Skin of body (tissue), 1 donor: ENCODE measurements at regions not wholly inside any gene's neighbourhood (a gene's known extent, or its start where the extent isn't known, plus 50 kb on each side); places are given as distances from the start of the nearest gene placed in this dataset.

ENCODE experiments used
- DNase-seq: peaks from one replicate; lab custom pipeline; 2025; lab: John Stamatoyannopoulos, UW

DNA sequence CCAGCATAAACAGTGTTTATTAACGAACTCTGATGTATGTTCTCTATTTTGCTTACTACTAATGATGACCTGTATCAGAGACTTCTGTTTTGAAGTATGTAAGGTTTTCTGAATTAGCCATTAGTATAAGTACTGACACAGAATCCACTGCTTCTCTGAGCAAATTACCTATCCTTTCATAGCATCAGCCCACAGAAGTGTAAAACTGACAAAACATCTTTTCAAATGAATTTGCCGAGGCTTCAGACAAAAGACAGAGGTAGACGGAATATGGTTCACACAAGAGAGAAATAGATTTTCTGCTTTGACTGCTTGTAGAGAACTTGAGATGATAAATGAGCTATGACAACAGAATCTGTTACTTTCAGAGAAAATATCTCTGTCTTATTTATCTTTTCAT, 1051.6 kb downstream of the AMY1C start:
- no peak for DNase-seq

DNA sequence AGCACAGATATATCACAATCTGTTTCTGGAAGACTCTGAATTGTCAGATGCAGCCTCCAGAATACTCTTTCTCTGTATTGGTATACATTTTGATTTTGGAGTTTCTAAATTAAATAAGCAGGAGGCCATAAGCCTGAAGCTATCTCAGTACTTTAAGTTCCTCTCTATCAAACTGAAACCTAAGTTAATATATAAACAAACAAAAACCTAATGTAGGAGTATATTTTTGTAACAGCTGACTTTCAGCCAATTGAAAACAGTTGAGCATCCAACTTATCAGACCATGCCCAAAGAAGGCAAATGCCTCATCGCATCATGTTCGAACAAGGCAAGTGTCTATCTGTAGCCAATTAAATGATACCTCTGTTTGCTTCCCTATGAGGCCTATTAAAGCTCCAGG, 1054.4 kb downstream of the AMY1C start:
- no peak for DNase-seq

DNA sequence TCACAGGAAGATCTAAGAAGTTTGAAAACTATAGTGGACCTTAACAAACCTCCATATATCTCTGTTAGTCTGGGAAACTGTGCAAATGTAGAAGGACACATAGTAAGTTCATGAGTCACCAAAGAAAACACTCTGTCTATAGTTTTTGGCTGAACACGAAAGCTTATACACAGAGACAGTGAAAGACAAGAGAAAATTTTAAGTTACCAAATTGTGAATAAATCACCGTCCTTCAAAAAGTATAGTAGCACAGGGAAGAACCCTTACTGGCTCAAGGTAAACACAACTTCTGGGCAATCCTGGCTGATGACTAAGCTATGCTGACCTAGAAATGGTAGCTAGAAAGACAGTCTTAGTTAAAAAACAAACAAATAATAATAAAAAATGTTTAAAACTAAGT, 1057.9 kb downstream of the AMY1C start:
- no peak for DNase-seq

DNA sequence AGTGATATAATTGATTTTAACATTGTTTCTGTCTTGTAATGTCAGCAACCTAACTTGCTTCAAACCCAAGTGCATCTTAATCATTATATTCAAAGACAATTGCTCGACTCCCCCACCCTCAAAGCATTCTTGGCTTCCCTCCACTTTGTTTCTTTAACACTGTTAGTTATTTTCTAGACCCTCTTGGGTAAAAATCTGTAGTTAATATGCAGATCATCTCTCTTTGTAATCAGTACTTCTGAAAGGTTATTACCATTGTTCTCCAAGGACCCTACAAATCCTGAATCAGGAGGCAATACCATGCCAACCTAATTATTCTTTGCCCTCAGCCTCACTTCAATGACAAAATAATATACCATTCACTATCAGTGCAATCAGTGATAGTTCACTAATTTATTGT, 1075.7 kb downstream of the AMY1C start:
- DNase-seq, result no peak

DNA sequence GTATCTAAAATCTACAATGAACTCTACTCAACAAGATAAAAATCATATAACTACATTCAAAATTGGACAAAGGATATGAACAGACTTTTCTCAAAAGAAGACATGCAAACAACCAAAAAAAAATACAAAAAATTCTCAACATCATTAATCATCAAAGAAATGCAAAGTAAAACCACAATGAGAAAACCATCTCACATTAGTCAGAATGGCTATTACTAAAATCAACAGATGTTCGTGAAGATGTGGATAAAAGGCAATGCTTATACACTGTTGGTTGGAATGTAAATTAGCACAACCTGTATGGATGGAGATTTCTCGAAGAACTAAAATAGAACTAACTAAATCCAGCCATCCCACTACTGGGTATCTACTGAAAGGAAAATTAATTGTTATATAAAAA, 1080.8 kb downstream of the AMY1C start:
- no peak for DNase-seq

DNA sequence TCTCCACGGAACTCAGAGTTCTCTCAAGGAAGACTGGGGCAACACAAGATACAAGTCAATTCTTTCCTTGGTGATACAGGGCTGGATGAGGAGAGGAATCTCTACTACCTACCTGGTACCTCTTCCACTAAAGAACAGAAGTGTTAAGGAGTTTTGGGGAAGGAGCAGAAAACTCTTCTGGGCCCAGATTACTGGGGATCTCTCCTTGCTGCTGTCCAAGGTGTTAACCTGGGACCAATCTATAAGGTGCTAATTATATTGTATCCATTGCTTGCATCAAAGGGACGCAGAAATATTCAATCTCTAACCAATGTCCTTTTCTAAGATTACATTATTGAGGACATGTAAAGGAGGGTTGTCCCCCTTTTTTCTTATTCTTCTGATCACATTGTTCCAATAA, 1102.5 kb downstream of the AMY1C start:
- no peak for DNase-seq

DNA sequence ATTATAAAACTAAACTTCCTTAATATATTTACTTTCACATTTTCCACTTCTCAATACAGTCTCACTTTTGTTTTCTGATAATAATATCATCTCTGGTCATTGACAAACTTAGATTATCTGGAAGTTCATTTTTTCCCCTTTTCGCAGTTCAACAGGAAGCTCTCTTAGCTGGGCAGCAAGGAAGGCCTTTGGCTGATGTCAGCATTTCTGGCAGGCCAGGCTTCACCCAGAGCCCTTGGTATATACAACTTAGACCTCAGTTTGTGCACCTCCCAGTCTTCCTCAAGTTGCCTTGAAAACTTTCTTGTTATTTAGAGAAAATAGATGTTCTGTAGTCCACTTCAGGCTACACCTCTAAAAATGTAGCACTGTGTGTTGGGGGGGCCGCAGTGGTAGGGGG, 1103.6 kb downstream of the AMY1C start:
- DNase-seq, result no peak

DNA sequence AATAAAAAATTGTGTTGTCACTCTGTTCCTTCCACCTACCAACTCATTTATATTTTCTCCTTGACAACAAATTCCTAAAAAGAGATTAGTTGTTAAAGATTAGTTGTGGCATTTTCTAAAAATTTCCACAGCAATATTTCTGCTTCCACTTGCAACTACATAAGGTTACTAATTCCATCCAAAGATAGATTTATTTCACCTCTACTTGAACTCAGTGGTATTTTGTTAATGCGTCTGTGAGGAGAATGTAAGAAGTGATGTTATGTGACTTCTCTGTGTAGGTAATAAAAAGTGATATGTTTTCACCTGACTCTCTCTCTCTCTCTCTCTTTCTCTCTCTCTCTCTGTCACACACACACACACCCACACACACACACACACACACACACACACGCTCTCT, 1104.8 kb downstream of the AMY1C start:
- DNase-seq, result no peak

DNA sequence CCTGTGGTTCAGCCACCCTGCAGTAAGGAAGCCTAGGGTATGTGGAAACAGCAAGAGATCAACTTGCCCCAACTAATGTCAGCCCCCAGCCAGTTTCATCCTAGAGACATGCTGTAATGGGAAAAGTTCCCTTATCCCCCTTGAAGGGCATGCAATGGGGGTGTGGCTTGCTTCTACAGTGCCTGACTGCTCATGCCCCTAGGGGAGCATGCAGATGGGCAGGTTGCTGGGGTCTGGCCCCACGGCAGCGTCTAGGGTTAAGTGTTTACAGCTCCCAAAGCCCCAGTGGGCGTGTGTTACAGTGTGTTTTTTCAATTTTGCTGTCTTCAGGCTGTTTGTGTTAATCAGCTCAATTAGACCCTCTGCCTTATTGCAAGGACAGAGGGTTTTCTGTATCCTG, 1105.9 kb downstream of the AMY1C start:
- no peak for DNase-seq

DNA sequence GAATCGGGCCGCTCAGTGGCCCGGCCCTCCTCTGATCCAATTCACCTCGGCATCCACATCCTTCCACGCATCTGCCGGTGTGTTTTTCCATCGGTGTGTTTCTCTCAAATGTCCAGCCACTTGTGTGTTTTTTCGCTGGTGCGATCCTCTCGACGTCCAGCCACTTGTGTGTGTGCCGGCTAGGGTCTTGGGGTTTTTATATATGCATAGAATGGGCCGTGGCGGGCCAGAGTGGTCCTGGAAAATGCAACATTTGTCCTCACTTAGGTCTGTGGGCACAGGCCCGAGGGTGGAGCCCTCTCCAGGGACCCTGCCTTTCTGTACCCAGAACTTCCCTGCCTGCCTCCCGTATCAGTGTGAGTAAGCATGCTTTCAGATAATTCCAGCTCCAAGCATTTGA, 1106.4 kb downstream of the AMY1C start:
- DNase-seq, result no peak

DNA sequence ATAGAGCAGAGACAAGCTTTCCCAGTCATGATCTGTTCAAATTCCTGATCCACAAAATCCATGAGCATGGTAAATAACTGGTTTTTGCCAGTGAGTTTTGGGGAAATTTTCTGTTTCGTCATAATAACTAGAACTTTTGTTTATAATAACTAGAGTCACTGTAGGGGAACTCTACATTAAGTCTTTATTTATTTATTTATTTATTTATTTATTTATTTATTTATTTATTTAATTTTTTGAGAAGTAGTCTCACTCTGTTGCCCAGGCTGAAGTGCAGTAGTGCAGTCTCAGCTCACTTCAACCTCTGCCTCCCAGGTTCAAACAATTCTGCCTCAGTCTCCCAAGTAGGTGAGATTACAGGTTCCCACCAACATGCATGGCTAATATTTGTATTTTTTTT, 1106.8 kb downstream of the AMY1C start:
- no peak for DNase-seq

DNA sequence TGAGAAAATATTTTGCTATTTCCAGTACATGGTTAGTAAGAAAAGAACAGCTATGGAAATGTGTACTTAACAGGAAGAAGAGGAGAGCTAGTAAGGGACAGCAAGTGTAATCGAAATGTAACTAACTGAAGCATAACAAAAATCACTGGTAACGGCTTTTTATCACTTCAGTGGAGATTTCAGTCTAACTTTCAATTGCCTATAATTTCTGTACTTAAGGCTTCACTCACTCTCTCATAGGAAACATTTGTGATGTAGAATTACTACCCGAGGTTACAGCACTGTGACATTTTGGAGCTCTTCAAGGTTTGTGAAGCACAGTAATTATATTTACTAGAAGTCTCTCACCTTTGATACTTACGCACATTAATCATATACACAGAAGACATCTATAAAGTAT, 1119.1 kb downstream of the AMY1C start:
- DNase-seq, result no peak

DNA sequence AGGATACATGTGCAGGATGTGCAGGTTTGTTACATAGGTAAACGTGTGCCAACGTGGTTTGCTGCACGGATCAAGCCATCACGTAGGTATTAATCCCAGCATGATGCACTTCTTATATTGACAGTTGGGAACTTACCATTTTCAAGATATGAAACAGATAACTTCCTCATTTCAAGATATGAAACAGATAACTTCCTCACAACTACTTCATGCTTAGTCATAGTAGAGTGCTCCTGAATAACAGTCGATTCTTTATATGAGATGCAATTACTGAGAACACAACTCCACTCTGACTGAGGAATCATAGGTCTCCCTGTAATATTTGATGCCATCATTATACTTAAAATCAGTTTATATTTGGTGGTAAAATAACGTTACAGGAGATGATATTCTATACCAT, 1124.3 kb downstream of the AMY1C start:
- DNase-seq, result no peak

DNA sequence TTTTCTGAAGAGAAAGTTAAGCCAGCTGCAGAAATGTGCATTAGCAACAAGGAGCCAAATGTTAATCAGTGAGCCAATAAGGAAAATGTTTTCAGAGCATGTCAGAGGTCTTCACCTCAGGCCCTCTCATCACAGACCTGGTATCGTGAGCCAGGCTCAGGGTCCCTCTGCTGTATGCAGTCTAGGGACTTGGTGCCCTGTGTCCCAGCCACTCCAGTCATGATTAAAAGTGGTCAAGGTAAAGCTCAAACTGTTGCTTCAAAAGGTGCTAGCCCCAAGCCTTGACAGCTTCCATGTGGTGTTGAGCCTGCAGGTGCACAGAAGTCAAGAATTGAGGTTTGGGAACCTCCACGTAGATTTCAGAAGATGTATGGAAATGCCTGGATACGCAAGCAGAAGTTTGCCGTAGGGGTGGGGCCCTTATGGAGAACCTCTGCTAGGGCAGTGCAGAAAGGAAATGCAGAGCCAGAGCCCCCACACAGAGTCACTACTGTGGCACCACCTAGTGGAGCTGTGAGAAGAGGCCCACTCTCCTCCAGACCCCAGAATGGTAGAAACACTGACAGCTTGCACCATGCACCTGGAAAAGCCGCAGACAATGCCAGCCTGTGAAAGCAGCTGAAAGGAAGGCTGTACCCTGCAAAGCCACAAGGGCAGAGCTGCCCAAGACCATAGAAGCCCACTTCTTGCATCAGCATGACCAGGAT, 1128.7 kb downstream of the AMY1C start:
- no peak for DNase-seq

DNA sequence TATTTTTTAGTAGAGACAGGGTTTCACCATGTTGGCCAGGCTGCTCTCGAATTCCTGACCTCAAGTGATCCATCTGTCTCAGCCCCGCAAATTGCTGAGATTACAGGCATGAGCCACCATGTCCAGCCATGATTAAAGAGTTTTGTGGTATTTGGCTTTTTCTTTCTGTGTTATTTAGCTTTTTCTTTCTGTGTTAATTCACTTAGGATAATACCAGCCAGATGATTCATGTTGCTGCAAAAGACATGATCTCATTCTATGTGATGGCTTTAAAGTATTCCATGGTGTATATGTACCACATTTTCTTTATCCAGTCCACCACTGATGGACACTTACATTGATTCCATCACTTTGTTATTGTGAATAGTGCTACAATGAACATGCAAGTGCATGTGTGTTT, 1135.2 kb downstream of the AMY1C start:
- no peak for DNase-seq

DNA sequence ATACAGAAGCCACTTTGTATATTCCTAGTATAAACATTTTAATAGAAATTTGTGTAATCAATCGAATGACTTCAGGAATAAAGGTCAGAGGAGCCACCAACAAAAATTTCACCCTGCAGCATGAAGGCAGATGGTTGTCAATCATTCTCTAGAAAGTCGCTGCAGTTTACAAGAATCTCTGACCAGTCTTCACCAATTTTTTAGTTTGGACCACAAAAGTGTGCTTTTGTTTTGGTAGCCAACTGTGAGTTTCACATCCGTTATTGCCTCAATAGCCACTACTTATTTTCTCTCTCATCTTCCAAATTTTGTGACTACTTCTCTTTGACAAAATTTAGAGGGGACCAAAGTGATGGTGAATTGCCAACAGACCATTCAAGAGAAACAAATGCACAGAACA, 1155.6 kb downstream of the AMY1C start:
- DNase-seq, result no peak

DNA sequence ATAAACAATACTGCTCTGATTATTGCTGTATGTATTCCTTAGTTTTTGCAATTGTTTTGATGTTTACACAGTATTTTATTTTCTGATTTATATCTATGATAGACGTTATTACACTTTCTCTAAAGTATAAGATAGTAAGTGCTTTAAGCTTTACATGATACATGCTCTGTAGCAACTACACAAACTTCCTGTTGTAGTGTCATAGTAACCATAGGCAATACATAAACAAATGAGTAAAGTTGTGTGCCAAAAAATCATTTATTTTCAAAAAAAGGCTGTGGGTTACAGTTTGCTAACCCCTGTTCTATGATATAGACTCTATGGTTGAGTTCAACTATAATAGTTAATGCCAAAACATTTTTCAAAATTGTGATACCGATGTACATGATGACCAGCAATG, 1156.4 kb downstream of the AMY1C start:
- DNase-seq, result no peak

DNA sequence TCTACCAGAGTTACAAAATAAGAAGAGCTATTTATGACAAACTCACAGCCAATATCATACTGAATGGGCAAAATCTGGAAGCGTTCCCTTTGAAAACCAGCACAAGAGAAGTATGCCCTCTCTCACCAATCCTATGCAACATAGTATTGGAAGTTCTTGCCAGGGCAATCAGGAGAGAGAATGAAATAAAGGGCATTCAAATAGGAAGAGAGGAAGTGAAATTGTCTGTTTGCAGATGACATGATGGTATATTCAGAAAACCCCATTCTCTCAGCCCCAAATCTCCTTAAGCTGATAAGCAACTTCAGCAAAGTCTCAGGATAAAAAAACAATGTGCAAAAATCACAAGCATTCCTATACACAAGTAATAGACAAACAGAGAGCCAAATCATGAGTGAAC, 1169.5 kb downstream of the AMY1C start:
- DNase-seq, result no peak

DNA sequence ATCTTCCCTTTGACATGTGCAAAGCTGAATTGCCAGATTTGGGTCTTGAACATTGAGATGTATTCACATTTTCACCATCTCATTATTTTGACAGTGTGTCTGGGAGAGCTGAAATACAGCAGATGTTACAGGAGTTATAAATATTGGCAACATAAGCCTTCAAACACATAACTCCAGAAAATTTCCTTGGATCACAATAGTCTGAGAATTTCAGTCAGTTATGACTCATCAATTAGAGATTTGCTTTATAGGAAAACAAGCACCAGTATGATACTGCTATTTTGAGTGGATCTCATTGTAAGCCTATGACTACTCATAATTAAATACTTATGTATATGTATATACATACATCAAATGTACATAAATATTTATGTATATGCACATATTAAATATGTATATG, 1171.8 kb downstream of the AMY1C start:
- DNase-seq, result no peak

DNA sequence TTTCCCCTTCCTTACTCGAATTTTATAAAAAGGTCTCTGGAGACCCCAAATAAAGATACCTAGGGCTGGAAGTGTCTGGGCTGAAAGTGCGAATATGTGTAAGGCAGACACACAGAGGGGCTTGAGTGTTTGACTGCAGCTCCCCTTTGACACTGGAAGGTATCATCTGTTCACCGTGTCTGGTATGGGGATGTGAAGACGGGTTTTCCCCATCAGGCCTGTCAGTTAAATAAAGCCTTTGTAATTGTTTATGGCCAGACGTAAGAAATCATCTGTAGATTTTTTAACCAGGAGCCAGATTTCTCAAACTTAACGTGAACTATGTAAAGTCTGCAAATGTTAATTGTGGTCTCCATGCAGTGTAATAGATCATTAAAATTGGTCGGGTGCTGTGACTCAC, 1173.4 kb downstream of the AMY1C start:
- no peak for DNase-seq

DNA sequence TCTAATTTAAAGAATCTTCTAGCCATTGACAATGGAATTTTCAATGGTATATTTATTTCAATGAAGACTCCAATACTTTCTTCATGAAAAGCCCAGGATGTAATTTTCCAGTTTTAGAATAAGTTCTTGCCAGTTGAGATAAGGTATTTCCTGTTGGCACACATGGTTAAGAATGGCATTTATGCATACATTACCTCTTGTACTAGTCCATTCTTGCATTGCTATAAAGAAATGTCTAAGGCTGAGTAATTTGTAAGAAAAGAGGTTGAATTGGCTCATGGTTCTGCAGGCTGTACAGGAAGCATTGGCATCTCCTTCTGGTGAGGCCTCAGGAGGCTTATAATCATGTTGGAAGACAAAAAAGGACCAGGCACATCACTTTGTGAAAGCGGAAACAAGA, 1179.6 kb downstream of the AMY1C start:
- no peak for DNase-seq

DNA sequence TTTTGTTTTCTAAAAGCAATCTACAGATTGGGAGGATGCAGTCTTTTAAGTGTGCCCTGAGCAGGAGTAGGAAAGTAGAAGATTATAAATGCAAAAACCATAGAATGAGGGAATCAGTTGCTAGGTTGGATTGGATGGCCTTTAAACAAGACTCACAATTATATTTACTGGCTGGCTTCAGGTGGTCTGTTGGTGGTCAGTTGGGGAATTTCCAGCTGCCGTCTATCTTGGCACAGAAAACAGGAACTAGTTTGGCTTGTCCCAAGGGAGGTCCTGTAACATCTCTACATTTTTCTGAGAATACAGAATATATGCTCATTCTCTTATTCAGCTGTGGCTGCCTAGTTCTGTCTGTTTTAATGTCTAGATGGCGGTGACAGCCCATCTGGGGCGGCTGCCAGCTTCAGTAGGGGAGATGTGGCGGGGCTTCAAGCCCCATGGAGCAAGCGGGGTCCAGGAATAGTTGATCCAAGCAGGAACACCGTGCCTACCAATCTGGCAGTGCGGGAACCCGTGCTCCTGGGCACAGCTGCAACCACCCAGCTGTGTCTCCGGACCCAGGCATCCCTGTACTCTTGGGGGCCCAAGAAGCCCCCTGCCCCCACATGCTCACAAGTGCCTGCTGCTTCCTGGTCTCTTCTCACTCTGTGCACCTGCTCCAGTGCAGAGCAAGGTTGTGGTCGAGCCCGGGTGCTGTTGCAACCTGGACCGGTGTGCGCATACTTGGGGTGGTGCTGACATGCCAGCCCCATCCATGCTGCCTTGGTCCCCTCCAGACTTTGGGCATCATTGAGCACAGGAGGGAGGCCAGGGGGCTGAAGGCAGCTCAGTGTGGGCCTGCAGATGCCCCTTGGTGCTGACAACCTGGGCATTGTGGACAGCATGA, 1182.6 kb downstream of the AMY1C start:
- DNase-seq, result no peak
